ENCODE measurements at regions not wholly inside any gene's neighbourhood (a gene's known extent, or its start where the extent isn't known, plus 50 kb on each side); places are given as distances from the start of the nearest gene placed in this dataset.
"Not testable (repeated sequence)": the region's sequence is repeated elsewhere in the genome, so short reads cannot be mapped to it uniquely, and the experiment has no call there.

DNA sequence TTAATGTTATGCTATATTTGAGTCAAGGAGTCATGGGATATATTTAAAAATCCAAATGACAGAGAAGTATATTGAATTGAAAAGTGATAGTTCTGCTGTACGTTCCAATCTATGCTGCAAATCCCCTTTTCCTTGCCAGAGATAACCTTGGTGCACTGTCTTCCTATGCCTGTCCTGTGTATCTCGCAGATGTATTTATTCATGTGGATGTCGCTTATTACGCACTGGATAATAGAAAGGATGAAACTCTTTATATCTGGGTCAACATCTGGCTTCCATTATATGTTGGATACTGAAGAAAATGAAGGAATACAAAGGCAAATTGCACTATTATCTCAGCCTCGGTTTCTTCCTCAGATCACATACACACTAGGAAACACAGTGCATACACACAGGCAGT is 331.3 kb downstream of the BCKDHB start:
- H3K27me3 ChIP-seq (ENCODE audit: control insufficient read depth, insufficient read depth, low read length): no peaks in the 10 kb centered on the region
- no peaks in the 10 kb centered on the region for H3K9me3 ChIP-seq (ENCODE audit: control insufficient read depth, insufficient read depth, low read length)
- peaks cover 10% of the 10 kb centered on the region for H3K4me1 ChIP-seq (ENCODE audit: control insufficient read depth, insufficient read depth, low read length)
- no peak overlapping the region for H3K4me3 ChIP-seq (ENCODE audit: low read depth, low read length)
- no peak overlapping the region for H3K9ac ChIP-seq (ENCODE audit: low read depth, low read length)
- H3K36me3 ChIP-seq (ENCODE audit: control insufficient read depth, insufficient read depth, low read length): no peaks in the 10 kb centered on the region

DNA sequence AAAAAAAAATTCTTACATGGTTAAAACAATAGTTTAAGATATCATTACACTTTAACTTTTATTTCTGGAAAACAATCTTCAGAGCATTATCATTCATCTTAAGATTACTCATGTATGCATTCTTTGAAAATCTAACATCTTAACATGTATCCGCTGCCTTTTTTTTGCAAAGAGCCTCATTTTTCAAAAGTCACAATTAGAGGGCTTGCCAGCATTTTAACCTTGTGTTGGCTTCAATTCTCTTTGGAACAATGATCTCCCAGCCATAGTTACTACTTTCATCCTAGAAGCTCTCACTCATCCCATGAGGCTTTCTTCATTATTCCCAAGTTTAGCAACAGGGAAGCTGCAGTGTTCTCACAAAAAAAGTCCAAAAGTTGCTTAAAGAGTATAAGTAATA is 330.8 kb downstream of the BCKDHB start:
- Histone ChIP-seq H3K4me3 (ENCODE audit: low read depth, low read length) (no peak overlapping the region), H3K27me3 (ENCODE audit: control insufficient read depth, insufficient read depth, low read length) (no peaks in the 10 kb centered on the region), H3K9ac (ENCODE audit: low read depth, low read length) (no peak overlapping the region), H3K4me1 (ENCODE audit: control insufficient read depth, insufficient read depth, low read length) (peaks cover 10% of the 10 kb centered on the region), H3K9me3 (ENCODE audit: control insufficient read depth, insufficient read depth, low read length) (no peaks in the 10 kb centered on the region), H3K36me3 (ENCODE audit: control insufficient read depth, insufficient read depth, low read length) (no peaks in the 10 kb centered on the region)

DNA sequence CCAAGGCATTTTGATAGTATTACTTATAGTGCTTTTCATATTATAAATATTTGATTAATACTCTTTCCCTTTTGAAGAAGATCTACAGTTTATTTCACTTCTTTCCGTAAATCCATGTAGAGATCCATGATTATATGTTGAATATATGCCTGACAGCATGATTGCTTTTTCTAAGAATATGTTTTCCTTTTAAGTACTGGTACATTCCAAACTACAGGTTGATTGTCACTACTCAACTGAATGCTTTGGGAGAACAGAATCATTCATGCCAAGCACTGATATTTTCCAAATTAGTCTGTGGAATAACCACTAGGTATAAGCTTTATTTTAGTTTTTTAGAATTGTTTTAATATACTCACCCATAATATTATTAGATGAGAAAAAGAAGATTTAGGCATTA is 330.2 kb downstream of the BCKDHB start:
- H3K9me3 ChIP-seq (ENCODE audit: control insufficient read depth, insufficient read depth, low read length): no peaks in the 10 kb centered on the region
- H3K27me3 ChIP-seq (ENCODE audit: control insufficient read depth, insufficient read depth, low read length): no peaks in the 10 kb centered on the region
- H3K4me1 ChIP-seq (ENCODE audit: control insufficient read depth, insufficient read depth, low read length): peaks cover 10% of the 10 kb centered on the region
- no peaks in the 10 kb centered on the region for H3K36me3 ChIP-seq (ENCODE audit: control insufficient read depth, insufficient read depth, low read length)
- no peak overlapping the region for H3K9ac ChIP-seq (ENCODE audit: low read depth, low read length)
- H3K4me3 ChIP-seq (ENCODE audit: low read depth, low read length): no peak overlapping the region

DNA sequence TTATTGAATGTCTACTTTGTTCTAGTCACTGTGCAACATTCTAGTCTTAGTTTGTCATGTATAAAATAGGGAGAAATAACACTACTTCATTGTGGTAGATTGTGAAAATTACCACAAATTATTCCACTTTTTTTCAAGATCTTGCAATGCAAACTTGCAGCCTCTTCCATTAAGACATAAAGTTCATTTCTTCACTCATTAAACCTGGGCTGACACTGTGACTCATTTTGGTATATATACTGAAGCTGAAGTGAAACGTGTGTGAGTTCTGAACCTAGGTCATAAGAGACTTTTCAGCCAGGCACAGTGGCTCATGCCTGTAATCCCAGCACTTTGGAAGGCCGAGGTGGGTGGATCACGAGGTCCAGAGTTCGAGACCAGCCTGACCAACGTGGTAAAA is 329.0 kb downstream of the BCKDHB start:
- Histone ChIP-seq H3K27me3 (ENCODE audit: control insufficient read depth, insufficient read depth, low read length) (no peaks in the 10 kb centered on the region), H3K4me3 (ENCODE audit: low read depth, low read length) (no peak overlapping the region), H3K9ac (ENCODE audit: low read depth, low read length) (no peak overlapping the region), H3K36me3 (ENCODE audit: control insufficient read depth, insufficient read depth, low read length) (no peaks in the 10 kb centered on the region), H3K4me1 (ENCODE audit: control insufficient read depth, insufficient read depth, low read length) (peaks cover 10% of the 10 kb centered on the region), H3K9me3 (ENCODE audit: control insufficient read depth, insufficient read depth, low read length) (no peaks in the 10 kb centered on the region)

DNA sequence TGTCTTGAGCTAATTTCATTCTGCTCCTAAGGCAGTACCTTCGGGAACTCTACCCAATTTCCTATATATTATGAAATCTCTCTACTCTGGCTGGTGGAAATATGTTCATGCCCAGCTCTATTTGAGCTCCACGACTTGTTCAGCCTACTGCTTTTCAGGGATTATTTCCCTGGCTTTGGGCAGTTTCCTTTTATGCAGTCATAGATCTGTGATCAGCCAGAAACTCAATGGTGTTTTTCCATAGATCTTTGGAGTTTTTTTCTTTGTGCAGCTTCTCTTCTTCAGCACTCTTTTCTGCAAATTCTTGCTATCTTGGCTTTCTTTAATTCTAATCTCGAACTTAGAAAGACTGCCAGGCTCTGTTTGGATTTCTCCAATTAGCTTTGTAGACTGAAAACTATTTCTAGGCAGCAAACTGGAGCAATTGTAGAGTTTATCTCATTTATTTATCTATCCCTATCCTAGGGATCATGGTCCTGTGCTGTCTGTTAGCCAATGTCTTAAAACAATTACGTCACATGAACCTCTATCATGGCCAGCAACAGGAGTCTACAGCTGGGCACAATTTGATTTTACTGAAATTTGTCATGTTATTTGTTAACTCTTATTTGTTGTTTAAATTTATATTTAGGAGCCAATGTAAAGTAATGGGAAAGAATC is 328.4 kb downstream of the BCKDHB start:
- no peak overlapping the region for H3K4me3 ChIP-seq (ENCODE audit: low read depth, low read length)
- H3K9me3 ChIP-seq (ENCODE audit: control insufficient read depth, insufficient read depth, low read length): no peaks in the 10 kb centered on the region
- H3K36me3 ChIP-seq (ENCODE audit: control insufficient read depth, insufficient read depth, low read length): no peaks in the 10 kb centered on the region
- no peaks in the 10 kb centered on the region for H3K27me3 ChIP-seq (ENCODE audit: control insufficient read depth, insufficient read depth, low read length)
- no peak overlapping the region for H3K9ac ChIP-seq (ENCODE audit: low read depth, low read length)
- H3K4me1 ChIP-seq (ENCODE audit: control insufficient read depth, insufficient read depth, low read length): peaks cover 10% of the 10 kb centered on the region

DNA sequence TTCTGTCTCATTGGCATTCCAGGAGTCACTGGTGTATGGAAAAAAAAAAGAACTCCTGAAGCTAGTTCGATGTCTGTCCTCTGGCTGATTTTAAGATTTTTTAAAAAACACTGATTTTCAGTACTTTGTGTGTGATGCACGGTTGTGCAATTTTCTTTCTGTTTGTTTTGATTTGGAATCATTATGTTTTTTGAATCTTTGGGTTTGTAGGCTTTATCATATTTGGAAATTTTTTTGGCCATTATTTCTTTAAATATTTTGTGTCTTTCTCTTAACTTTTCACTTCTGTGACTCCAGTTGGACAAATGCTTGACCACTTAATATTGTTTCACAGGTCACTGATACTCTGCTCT is 327.2 kb downstream of the BCKDHB start:
- no peaks in the 10 kb centered on the region for H3K36me3 ChIP-seq (ENCODE audit: control insufficient read depth, insufficient read depth, low read length)
- no peak overlapping the region for H3K4me3 ChIP-seq (ENCODE audit: low read depth, low read length)
- H3K9ac ChIP-seq (ENCODE audit: low read depth, low read length): no peak overlapping the region
- no peaks in the 10 kb centered on the region for H3K9me3 ChIP-seq (ENCODE audit: control insufficient read depth, insufficient read depth, low read length)
- H3K27me3 ChIP-seq (ENCODE audit: control insufficient read depth, insufficient read depth, low read length): no peaks in the 10 kb centered on the region
- H3K4me1 ChIP-seq (ENCODE audit: control insufficient read depth, insufficient read depth, low read length): peaks cover 6% of the 10 kb centered on the region

DNA sequence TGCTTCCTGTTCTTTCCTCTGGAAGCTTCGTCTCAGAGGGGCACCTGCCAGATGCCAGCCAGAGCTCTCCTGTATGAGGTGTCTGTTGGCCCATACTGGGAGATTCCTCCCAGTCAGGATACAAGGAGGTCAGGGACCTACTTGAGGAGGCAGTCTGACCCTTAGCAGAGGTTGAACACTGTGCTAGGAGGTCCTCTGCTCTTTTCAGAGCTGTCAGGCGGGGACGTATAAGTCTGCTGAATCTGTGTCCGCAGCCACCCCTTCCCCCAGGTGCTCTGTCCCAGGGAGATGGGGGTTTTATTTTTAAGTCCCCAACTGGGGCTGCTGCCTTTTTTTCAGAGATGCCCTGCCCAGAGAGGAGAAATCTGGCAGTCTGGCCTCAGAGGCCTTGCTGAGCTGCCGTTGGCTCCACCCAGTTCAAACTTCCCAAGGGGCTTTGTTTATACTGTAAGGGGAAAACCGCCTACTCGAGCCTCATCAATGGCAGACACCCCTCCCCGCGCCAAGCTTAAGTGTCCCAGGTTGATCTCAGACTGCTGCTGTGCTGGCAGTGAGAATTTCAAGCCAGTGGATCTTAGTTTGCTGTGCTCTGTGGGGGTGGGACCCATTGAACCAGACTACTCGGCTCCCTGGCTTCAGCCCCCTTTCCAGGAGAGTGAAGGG is 326.7 kb downstream of the BCKDHB start:
- Histone ChIP-seq H3K4me3 (ENCODE audit: low read depth, low read length) (no peak overlapping the region), H3K4me1 (ENCODE audit: control insufficient read depth, insufficient read depth, low read length) (peaks cover 5% of the 10 kb centered on the region)

DNA sequence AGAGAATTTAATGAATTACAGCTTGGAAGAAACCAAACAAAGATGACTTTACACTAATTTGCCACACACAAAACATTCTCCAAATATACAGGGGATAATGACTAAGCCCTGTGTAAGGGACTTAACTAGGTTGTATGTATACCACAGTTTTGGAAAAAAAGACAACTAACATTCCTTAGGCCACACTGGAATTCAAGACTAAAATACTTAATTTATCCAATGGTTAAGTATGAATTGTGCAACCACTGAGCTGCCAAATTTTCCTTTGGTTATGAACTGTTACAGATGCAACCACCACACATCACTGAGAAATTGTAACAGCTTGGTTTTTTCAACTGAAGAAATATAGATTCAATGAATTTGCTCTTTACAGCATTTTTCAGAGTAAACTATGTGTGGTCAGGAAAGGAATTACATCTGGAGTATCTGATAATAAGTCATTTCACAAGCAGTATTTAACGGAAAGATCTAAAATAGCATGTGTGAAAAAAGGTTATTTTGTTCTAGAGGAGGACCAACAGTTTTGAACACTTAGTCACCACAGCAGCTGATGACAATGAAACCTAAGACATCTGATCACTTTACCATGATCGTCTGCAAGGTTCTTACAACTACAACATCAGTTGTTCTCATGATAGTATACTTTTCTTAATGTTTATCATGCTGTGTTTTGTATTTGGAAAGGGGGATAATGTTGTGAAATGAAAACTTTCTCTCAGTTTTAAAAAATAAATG is 318.8 kb downstream of the BCKDHB start:
- no peaks in the 10 kb centered on the region for H3K27me3 ChIP-seq (ENCODE audit: control insufficient read depth, insufficient read depth, low read length)
- H3K9ac ChIP-seq (ENCODE audit: low read depth, low read length): no peak overlapping the region
- H3K9me3 ChIP-seq (ENCODE audit: control insufficient read depth, insufficient read depth, low read length): no peaks in the 10 kb centered on the region
- no peaks in the 10 kb centered on the region for H3K36me3 ChIP-seq (ENCODE audit: control insufficient read depth, insufficient read depth, low read length)
- no peak overlapping the region for H3K4me3 ChIP-seq (ENCODE audit: low read depth, low read length)
- H3K4me1 ChIP-seq (ENCODE audit: control insufficient read depth, insufficient read depth, low read length): no peaks in the 10 kb centered on the region

More for the DNA sequence above, 326.7 kb downstream of the BCKDHB start:
- Histone ChIP-seq H3K27me3 (ENCODE audit: control insufficient read depth, insufficient read depth, low read length) (no peaks in the 10 kb centered on the region), H3K9me3 (ENCODE audit: control insufficient read depth, insufficient read depth, low read length) (no peaks in the 10 kb centered on the region), H3K9ac (ENCODE audit: low read depth, low read length) (no peak overlapping the region), H3K36me3 (ENCODE audit: control insufficient read depth, insufficient read depth, low read length) (no peaks in the 10 kb centered on the region)

DNA sequence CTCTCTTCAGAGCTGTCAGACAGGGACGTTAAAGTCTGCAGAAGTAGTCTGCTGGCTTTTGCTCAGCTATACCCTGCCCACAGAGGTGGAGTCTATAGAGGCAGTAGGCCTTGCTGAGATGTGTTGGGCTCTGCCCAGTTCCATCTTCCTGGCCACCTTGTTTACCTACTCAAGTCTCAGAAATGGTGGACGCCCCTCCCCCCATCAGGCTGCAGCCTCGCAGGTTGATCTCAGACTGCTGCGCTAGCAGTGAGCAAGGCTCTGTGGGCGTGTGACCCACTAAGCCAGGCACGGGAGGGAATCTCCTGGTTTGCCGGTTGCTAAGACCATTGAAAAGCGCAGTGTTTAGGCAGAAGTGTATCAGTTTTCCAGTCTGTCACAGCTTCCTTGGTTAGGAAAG is 305.0 kb downstream of the BCKDHB start:
- H3K4me3 ChIP-seq (ENCODE audit: low read depth, low read length): no peak overlapping the region
- no peaks in the 10 kb centered on the region for H3K9me3 ChIP-seq (ENCODE audit: control insufficient read depth, insufficient read depth, low read length)
- H3K9ac ChIP-seq (ENCODE audit: low read depth, low read length): no peak overlapping the region
- H3K27me3 ChIP-seq (ENCODE audit: control insufficient read depth, insufficient read depth, low read length): no peaks in the 10 kb centered on the region
- H3K4me1 ChIP-seq (ENCODE audit: control insufficient read depth, insufficient read depth, low read length): no peaks in the 10 kb centered on the region
- H3K36me3 ChIP-seq (ENCODE audit: control insufficient read depth, insufficient read depth, low read length): no peaks in the 10 kb centered on the region

DNA sequence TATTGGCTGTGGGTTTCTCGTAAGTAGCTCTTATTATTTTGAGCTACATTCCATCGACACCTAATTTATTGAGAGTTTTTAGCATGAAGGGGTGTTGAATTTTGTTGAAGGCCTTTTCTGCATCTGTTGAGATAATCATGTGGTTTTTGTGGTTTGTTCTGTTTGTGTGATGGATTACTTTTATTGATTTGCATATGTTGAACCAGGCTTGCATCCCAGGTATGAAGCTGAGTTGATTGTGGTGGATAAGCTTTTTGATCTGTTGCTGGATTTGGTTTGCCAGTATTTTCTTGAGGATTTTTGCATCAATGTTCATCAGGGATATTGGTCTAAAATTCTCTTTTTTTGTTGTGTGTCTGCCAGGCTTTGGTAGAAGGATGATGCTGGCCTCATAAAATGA is 301.5 kb downstream of the BCKDHB start:
- not testable (repeated sequence) for H3K4me3 ChIP-seq (ENCODE audit: low read depth, low read length); H3K9me3 ChIP-seq (ENCODE audit: control insufficient read depth, insufficient read depth, low read length); H3K9ac ChIP-seq (ENCODE audit: low read depth, low read length); H3K36me3 ChIP-seq (ENCODE audit: control insufficient read depth, insufficient read depth, low read length); H3K27me3 ChIP-seq (ENCODE audit: control insufficient read depth, insufficient read depth, low read length); H3K4me1 ChIP-seq (ENCODE audit: control insufficient read depth, insufficient read depth, low read length)

DNA sequence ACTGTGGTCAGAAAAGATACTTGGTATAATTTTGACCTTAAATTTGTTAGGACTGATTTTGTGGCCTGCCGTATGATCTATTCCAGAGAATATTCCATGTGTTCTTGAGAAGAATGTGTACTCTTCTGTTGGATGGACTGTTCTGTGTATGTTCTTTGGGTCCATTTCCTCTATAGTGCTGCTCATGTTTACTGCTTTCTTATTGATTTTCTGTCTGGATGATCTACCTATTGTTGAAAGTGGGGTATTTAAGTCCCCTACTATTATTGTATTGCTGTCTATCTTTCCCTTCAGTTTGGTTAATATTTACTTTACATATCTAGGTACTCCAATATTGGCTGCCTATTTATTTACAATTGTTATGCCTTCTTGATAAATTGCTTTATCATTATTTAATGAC is 298.4 kb downstream of the BCKDHB start:
- Histone ChIP-seq H3K27me3 (ENCODE audit: control insufficient read depth, insufficient read depth, low read length) (no peaks in the 10 kb centered on the region), H3K4me1 (ENCODE audit: control insufficient read depth, insufficient read depth, low read length) (no peaks in the 10 kb centered on the region), H3K4me3 (ENCODE audit: low read depth, low read length) (no peak overlapping the region), H3K9ac (ENCODE audit: low read depth, low read length) (no peak overlapping the region), H3K36me3 (ENCODE audit: control insufficient read depth, insufficient read depth, low read length) (no peaks in the 10 kb centered on the region), H3K9me3 (ENCODE audit: control insufficient read depth, insufficient read depth, low read length) (no peaks in the 10 kb centered on the region)

DNA sequence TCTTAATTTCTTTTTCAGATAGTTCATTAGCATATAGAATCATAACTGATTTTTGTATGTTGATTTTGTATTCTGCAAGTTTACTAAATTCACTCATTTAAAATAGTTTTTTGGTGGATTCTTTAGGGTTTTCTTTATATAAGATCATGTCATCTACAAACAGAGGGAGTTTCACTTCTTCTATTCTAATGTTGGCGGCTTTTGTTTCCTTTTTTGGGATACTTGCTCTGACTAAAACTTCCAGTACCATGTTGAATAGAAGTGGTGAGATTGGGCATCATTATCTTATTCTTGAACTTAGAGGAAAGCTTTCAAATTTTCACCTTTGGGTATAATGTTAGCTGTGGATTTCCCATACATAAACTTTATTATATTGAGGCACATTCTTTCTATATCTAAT is 296.9 kb downstream of the BCKDHB start:
- H3K27me3 ChIP-seq (ENCODE audit: control insufficient read depth, insufficient read depth, low read length): no peaks in the 10 kb centered on the region
- no peak overlapping the region for H3K4me3 ChIP-seq (ENCODE audit: low read depth, low read length)
- H3K9ac ChIP-seq (ENCODE audit: low read depth, low read length): no peak overlapping the region
- no peaks in the 10 kb centered on the region for H3K9me3 ChIP-seq (ENCODE audit: control insufficient read depth, insufficient read depth, low read length)
- no peaks in the 10 kb centered on the region for H3K36me3 ChIP-seq (ENCODE audit: control insufficient read depth, insufficient read depth, low read length)
- no peaks in the 10 kb centered on the region for H3K4me1 ChIP-seq (ENCODE audit: control insufficient read depth, insufficient read depth, low read length)
